Caco-2 (cell line): ENCODE measurements at regions not wholly inside any gene's neighbourhood (a gene's known extent, or its start where the extent isn't known, plus 50 kb on each side); places are given as distances from the start of the nearest gene placed in this dataset.

Source experiments
- BruUV-seq: library from RNA; stranded (reverse); fragments of 400-500 nt; replicated peaks from 2 replicates; lab custom pipeline; 2021; lab: Mats Ljungman, UMichigan
- CTCF ChIA-PET: fragments of 300-600 bp; sonication (Branson Sonifier 250); formaldehyde crosslinking; loops from one replicate; lab custom pipeline; 2022; ENCODE audit warnings: antibody characterized with exemption; lab: Charles Lee
- POLR2A ChIA-PET: fragments of 300-600 bp; sonication (Branson Sonifier 250); formaldehyde crosslinking; loops from one replicate; lab custom pipeline; 2022; ENCODE audit warnings: antibody characterized with exemption; lab: Charles Lee
- DNase-seq, 2 experiments: peaks; one replicate each; pipeline versions ENCODE4 v3.0.0 to v3.0.0-alpha.2; 2020 to 2022
- H3K27me3 ChIP-seq: replicated peaks from 2 replicates; pipeline ENCODE4 v1.6.0; 2011; ENCODE audit warnings: low read length; ENCODE audit not compliant: control insufficient read depth, insufficient read depth
- H3K36me3 ChIP-seq: 2 replicates; pipeline ENCODE4 v1.5.1; 2011; ENCODE audit warnings: low read length; ENCODE audit not compliant: control insufficient read depth, insufficient read depth
- H3K4me1 ChIP-seq: fragments of 250-450 bp; sonication (Bioruptor Pico); 2 replicates; pipeline ENCODE4 v1.5.1; 2020; ENCODE audit warnings: mild to moderate bottlenecking
- H3K4me3 ChIP-seq: 2 replicates; pipeline ENCODE4 v1.5.1; 2011; ENCODE audit warnings: low read depth, mild to moderate bottlenecking, control low read depth, low read length
- H3K9me3 ChIP-seq: fragments of 250-450 bp; sonication (Bioruptor Pico); 2 replicates; pipeline ENCODE4 v1.5.1; 2020; ENCODE audit warnings: mild to moderate bottlenecking, moderate library complexity
- H3K27ac Mint-ChIP-seq: one replicate; pipeline ENCODE4 v1.8.0; 2022; ENCODE audit warnings: mixed read lengths; ENCODE audit not compliant: unreplicated experiment
- H3K27me3 Mint-ChIP-seq: one replicate; pipeline ENCODE4 v1.8.0; 2022; ENCODE audit warnings: mixed read lengths; ENCODE audit not compliant: insufficient read depth, unreplicated experiment
- H3K36me3 Mint-ChIP-seq: one replicate; pipeline ENCODE4 v1.8.0; 2022; ENCODE audit warnings: mild to moderate bottlenecking, mixed read lengths; ENCODE audit not compliant: insufficient read depth, unreplicated experiment
- H3K4me1 Mint-ChIP-seq: one replicate; pipeline ENCODE4 v1.8.0; 2022; ENCODE audit warnings: low read depth, mixed read lengths; ENCODE audit not compliant: unreplicated experiment
- H3K4me3 Mint-ChIP-seq: one replicate; pipeline ENCODE4 v1.8.0; 2022; ENCODE audit warnings: mild to moderate bottlenecking, moderate library complexity, mixed read lengths; ENCODE audit not compliant: unreplicated experiment
- H3K9me3 Mint-ChIP-seq: one replicate; pipeline ENCODE4 v1.8.0; 2022; ENCODE audit warnings: mixed read lengths; ENCODE audit not compliant: unreplicated experiment
- CTCF ChIP-seq, 2 experiments: fragments of 200-600 bp in 1 of 2; IDR thresholded peaks; 1 replicate in 1 of 2; 2 replicates in 1 of 2; pipeline versions ENCODE4 v1.5.1 to v1.8.0; 2011 to 2022; ENCODE audit warnings: antibody characterized with exemption in 1 of 2, control low read depth in 1 of 2, inconsistent platforms in 1 of 2, low read depth in 1 of 2, low read length in 1 of 2, mild to moderate bottlenecking in 1 of 2, moderate library complexity in 1 of 2; ENCODE audit not compliant: insufficient read depth in 1 of 2, severe bottlenecking in 1 of 2, unreplicated experiment in 1 of 2
- intact Hi-C: fragments of 100-400 bp; cut with micrococcal nuclease; formaldehyde crosslinking; loops from one replicate; pipeline ENCODE4 v1.10.0; 2022; ENCODE audit not compliant: unreplicated experiment

- Histone ChIP-seq H3K27me3 (no peaks in the 10 kb centered on the region), H3K4me1 (no peaks in the 10 kb centered on the region), H3K9me3 (no peaks in the 10 kb centered on the region), H3K36me3 (no peaks in the 10 kb centered on the region), H3K4me3 (no peak overlapping the region)
- DNase-seq = no peak
- Mint-ChIP-seq H3K27me3 (peaks cover 8% of the 10 kb centered on the region), H3K27ac (no peak overlapping the region), H3K4me3 (no peak overlapping the region), H3K4me1 (no peaks in the 10 kb centered on the region), H3K9me3 (no peaks in the 10 kb centered on the region), H3K36me3 (no peaks in the 10 kb centered on the region)
- ChIA-PET POLR2A (no interaction called here), CTCF (no interaction called here)
- no peak for TF ChIP-seq CTCF (IDR thresholded peaks at IDR 0.05; ENCODE audit: insufficient read depth in 1 of 2, low read depth in 1 of 2, low read length in 1 of 2, severe bottlenecking in 1 of 2, unreplicated experiment in 1 of 2)
- intact Hi-C loops = no loop called here
- no TSS peak for BruUV-seq
Observed at GRCh38 chr14:87640553-87640952, 352.4 kb downstream of the GALC start.

GRCh38 chr14:87638196-87638595 is 354.8 kb downstream of the GALC start:
- H3K27ac Mint-ChIP-seq = no peak overlapping the region
- no peaks in the 10 kb centered on the region for H3K36me3 Mint-ChIP-seq
- H3K4me1 Mint-ChIP-seq = no peaks in the 10 kb centered on the region
- Histone ChIP-seq H3K36me3 (no peaks in the 10 kb centered on the region), H3K4me1 (no peaks in the 10 kb centered on the region), H3K9me3 (no peaks in the 10 kb centered on the region), H3K27me3 (no peaks in the 10 kb centered on the region), H3K4me3 (no peak overlapping the region)
- no peak overlapping the region for H3K4me3 Mint-ChIP-seq
- intact Hi-C loops = no loop called here
- POLR2A ChIA-PET = no interaction called here
- DNase-seq = no peak
- H3K9me3 Mint-ChIP-seq = no peaks in the 10 kb centered on the region
- peaks cover 6% of the 10 kb centered on the region for H3K27me3 Mint-ChIP-seq
- no TSS peak for BruUV-seq
- no peak for TF ChIP-seq CTCF (IDR thresholded peaks at IDR 0.05; ENCODE audit: insufficient read depth in 1 of 2, low read depth in 1 of 2, low read length in 1 of 2, severe bottlenecking in 1 of 2, unreplicated experiment in 1 of 2)
- CTCF ChIA-PET = no interaction called here

GRCh38 chr14:87635442-87635841 is 357.5 kb downstream of the GALC start:
- Mint-ChIP-seq H3K9me3 (no peaks in the 10 kb centered on the region), H3K27me3 (peaks cover 11% of the 10 kb centered on the region), H3K4me1 (no peaks in the 10 kb centered on the region), H3K36me3 (no peaks in the 10 kb centered on the region), H3K4me3 (no peak overlapping the region), H3K27ac (no peak overlapping the region)
- Histone ChIP-seq H3K4me1 (no peaks in the 10 kb centered on the region), H3K9me3 (no peaks in the 10 kb centered on the region), H3K27me3 (no peaks in the 10 kb centered on the region), H3K36me3 (no peaks in the 10 kb centered on the region), H3K4me3 (no peak overlapping the region)
- no peak for DNase-seq
- intact Hi-C loops = no loop called here
- TF ChIP-seq CTCF (IDR thresholded peaks at IDR 0.05; ENCODE audit: insufficient read depth in 1 of 2, low read depth in 1 of 2, low read length in 1 of 2, severe bottlenecking in 1 of 2, unreplicated experiment in 1 of 2) = no peak
- BruUV-seq = no TSS peak
- POLR2A ChIA-PET = no interaction called here
- CTCF ChIA-PET = no interaction called here
